ENCODE measurements at regions not wholly inside any gene's neighbourhood (a gene's known extent, or its start where the extent isn't known, plus 50 kb on each side); places are given as distances from the start of the nearest gene placed in this dataset.
"Not testable (repeated sequence)": the region's sequence is repeated elsewhere in the genome, so short reads cannot be mapped to it uniquely, and the experiment has no call there.

DNA sequence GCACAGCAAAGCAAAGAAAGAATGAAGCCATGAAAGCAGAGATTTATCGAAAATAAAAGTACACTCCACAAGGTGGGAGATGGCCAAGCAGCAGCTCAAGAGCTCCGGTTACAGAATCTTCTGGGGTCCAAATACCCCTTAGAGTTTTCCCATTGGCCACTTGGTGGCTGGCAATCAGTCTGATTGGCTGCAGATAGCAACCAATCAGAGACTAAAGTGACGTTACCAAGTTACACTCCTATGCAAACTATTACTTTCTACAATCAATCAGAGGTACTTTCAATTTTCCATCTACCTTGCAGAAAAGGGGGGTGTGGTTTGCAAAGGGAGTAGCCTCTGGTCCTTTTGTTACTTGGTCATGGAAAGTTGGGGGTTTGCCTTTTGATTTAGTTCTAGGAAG is 58.0 kb upstream of the AUTS2 start:
- no peaks in the 10 kb centered on the region for H3K4me1 ChIP-seq (ENCODE audit: control insufficient read depth in 4 of 4, insufficient read depth in 4 of 4, low read length in 3 of 4)
- peaks cover 0 to 7% (median 4%) of the 10 kb centered on the region in 4 donors for H3K9me3 ChIP-seq (ENCODE audit: control insufficient read depth in 4 of 4, low read length in 3 of 4)
- TF ChIP-seq RXRA (IDR thresholded peaks at IDR 0.05) (no peak), FOXA2 (IDR thresholded peaks at IDR 0.05) (no peak), RAD21 (IDR thresholded peaks at IDR 0.05) (no peak), SP1 (IDR thresholded peaks at IDR 0.05) (no peak), HNF4G (IDR thresholded peaks at IDR 0.05) (no peak), TAF1 (conservative IDR thresholded peaks at IDR 0.05) (no peak), EGR1 (IDR thresholded peaks at IDR 0.05; ENCODE audit: low read depth in 2 of 2) (no peak), HNF4A (conservative IDR thresholded peaks at IDR 0.05) (no peak), GABPA (IDR thresholded peaks at IDR 0.05 in 1 of 2, conservative IDR thresholded peaks at IDR 0.05 in 1 of 2) (no peak), JUND (IDR thresholded peaks at IDR 0.05) (no peak), YY1 (IDR thresholded peaks at IDR 0.05) (no peak)
- TF ChIP-seq, protein P1, sequence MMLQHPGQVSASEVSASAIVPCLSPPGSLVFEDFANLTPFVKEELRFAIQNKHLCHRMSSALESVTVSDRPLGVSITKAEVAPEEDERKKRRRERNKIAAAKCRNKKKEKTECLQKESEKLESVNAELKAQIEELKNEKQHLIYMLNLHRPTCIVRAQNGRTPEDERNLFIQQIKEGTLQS (IDR thresholded peaks at IDR 0.05), result no peak
- TF ChIP-seq, protein P2, sequence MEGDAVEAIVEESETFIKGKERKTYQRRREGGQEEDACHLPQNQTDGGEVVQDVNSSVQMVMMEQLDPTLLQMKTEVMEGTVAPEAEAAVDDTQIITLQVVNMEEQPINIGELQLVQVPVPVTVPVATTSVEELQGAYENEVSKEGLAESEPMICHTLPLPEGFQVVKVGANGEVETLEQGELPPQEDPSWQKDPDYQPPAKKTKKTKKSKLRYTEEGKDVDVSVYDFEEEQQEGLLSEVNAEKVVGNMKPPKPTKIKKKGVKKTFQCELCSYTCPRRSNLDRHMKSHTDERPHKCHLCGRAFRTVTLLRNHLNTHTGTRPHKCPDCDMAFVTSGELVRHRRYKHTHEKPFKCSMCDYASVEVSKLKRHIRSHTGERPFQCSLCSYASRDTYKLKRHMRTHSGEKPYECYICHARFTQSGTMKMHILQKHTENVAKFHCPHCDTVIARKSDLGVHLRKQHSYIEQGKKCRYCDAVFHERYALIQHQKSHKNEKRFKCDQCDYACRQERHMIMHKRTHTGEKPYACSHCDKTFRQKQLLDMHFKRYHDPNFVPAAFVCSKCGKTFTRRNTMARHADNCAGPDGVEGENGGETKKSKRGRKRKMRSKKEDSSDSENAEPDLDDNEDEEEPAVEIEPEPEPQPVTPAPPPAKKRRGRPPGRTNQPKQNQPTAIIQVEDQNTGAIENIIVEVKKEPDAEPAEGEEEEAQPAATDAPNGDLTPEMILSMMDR (IDR thresholded peaks at IDR 0.05; ENCODE audit: low read depth, low read length, missing input control), result no peak
- TF ChIP-seq, protein P3, sequence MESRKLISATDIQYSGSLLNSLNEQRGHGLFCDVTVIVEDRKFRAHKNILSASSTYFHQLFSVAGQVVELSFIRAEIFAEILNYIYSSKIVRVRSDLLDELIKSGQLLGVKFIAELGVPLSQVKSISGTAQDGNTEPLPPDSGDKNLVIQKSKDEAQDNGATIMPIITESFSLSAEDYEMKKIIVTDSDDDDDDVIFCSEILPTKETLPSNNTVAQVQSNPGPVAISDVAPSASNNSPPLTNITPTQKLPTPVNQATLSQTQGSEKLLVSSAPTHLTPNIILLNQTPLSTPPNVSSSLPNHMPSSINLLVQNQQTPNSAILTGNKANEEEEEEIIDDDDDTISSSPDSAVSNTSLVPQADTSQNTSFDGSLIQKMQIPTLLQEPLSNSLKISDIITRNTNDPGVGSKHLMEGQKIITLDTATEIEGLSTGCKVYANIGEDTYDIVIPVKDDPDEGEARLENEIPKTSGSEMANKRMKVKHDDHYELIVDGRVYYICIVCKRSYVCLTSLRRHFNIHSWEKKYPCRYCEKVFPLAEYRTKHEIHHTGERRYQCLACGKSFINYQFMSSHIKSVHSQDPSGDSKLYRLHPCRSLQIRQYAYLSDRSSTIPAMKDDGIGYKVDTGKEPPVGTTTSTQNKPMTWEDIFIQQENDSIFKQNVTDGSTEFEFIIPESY (IDR thresholded peaks at IDR 0.05), result no peak
- TF ChIP-seq, protein P4, sequence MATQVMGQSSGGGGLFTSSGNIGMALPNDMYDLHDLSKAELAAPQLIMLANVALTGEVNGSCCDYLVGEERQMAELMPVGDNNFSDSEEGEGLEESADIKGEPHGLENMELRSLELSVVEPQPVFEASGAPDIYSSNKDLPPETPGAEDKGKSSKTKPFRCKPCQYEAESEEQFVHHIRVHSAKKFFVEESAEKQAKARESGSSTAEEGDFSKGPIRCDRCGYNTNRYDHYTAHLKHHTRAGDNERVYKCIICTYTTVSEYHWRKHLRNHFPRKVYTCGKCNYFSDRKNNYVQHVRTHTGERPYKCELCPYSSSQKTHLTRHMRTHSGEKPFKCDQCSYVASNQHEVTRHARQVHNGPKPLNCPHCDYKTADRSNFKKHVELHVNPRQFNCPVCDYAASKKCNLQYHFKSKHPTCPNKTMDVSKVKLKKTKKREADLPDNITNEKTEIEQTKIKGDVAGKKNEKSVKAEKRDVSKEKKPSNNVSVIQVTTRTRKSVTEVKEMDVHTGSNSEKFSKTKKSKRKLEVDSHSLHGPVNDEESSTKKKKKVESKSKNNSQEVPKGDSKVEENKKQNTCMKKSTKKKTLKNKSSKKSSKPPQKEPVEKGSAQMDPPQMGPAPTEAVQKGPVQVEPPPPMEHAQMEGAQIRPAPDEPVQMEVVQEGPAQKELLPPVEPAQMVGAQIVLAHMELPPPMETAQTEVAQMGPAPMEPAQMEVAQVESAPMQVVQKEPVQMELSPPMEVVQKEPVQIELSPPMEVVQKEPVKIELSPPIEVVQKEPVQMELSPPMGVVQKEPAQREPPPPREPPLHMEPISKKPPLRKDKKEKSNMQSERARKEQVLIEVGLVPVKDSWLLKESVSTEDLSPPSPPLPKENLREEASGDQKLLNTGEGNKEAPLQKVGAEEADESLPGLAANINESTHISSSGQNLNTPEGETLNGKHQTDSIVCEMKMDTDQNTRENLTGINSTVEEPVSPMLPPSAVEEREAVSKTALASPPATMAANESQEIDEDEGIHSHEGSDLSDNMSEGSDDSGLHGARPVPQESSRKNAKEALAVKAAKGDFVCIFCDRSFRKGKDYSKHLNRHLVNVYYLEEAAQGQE (IDR thresholded peaks at IDR 0.05), result no peak
- TF ChIP-seq, protein P5, sequence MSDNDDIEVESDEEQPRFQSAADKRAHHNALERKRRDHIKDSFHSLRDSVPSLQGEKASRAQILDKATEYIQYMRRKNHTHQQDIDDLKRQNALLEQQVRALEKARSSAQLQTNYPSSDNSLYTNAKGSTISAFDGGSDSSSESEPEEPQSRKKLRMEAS (IDR thresholded peaks at IDR 0.05), result no peak
- H3K36me3 ChIP-seq (ENCODE audit: control insufficient read depth in 4 of 4, insufficient read depth in 3 of 4, low read depth in 1 of 4, low read length in 3 of 4), result no peaks in the 10 kb centered on the region
- no peak overlapping the region for H3K4me3 ChIP-seq (ENCODE audit: low read depth in 1 of 3, low read length in 3 of 3)
- no peak for DNase-seq (ENCODE audit: low spot score)
- no peaks in the 10 kb centered on the region for H3K27me3 ChIP-seq (ENCODE audit: control insufficient read depth in 4 of 4, insufficient read depth in 4 of 4, low read length in 3 of 4)
- H3K27ac ChIP-seq (ENCODE audit: low read depth in 1 of 2, low read length in 2 of 2), result no peak overlapping the region
- WGBS, result 88% methylated on average over 3 of the region's 3 CpGs
- no peak overlapping the region for H3K9ac ChIP-seq (ENCODE audit: low read depth in 1 of 2, low read length in 2 of 2)

DNA sequence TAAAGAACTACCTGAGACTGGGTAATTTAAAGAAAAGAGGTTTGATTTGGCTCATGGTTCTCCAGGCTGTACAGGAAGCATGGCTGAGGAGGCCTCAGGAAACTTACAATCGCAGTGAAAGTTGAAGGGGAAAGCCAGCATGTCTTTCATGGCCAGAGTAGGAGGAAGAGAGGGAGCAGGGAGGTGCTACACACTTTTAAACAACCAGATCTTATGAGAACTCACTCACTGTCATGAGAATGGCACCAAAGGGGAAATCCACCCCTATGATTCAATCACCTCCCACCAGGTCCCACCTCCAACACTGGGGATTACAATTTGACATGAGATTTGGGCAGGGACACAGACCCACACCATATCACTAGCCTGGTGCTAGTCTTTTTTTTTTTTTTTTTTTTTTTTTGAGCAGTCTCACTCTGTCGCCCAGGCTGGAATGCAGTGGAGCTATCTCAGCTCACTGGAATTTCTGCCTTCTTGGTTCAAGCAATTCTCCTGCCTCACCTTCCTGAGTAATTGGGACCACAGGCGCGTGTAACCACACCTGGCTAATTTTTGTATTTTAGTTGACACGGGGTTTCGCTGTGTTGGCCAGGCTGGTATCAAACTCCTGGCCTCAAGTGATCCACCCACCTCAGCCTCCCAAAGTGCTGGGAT is 56.4 kb upstream of the AUTS2 start:
- 87% methylated on average over 6 of the region's 6 CpGs for WGBS
- H3K4me1 ChIP-seq (ENCODE audit: control insufficient read depth in 4 of 4, insufficient read depth in 4 of 4, low read length in 3 of 4), result not testable (repeated sequence)

More for the DNA sequence above, 56.4 kb upstream of the AUTS2 start:
- not testable (repeated sequence) for H3K9ac ChIP-seq (ENCODE audit: low read depth in 1 of 2, low read length in 2 of 2); H3K4me3 ChIP-seq (ENCODE audit: low read depth in 1 of 3, low read length in 3 of 3); H3K27ac ChIP-seq (ENCODE audit: low read depth in 1 of 2, low read length in 2 of 2); DNase-seq (ENCODE audit: low spot score); H3K36me3 ChIP-seq (ENCODE audit: control insufficient read depth in 4 of 4, insufficient read depth in 3 of 4, low read depth in 1 of 4, low read length in 3 of 4); H3K27me3 ChIP-seq (ENCODE audit: control insufficient read depth in 4 of 4, insufficient read depth in 4 of 4, low read length in 3 of 4); H3K9me3 ChIP-seq (ENCODE audit: control insufficient read depth in 4 of 4, low read length in 3 of 4)
